CD4-positive, alpha-beta T cell treated with Interleukin-6 for 4 hours (primary cell): ENCODE measurements at regions not wholly inside any gene's neighbourhood (a gene's known extent, or its start where the extent isn't known, plus 50 kb on each side); places are given as distances from the start of the nearest gene placed in this dataset.

ENCODE experiments used
- DNase-seq: peaks from one replicate; pipeline ENCODE4 v3.0.0-alpha.2; 2020; ENCODE audit warnings: mixed read lengths

GRCh38 chr6:142500250-142500786, 198.5 kb downstream of the ADGRG6 start:
- DNase-seq: no peak

DNA sequence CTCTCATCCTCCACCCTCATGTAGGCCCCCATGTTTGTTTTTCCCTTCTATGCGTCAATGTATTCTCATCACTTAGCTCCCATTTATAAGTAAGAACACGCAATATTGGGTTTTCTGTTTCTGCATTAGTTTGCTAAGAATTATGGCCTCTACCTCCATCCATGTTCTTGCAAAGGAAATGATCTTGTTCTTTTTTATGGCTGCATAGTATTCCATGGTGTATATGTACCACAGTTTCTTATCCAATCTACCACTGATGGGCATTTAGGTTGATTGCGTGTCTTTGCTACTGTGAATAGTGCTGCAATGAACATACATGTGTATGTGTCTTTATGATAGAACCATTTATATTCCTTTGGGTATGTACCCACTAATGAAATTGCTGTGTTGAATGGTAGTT, 200.0 kb downstream of the ADGRG6 start:
- DNase-seq: no peak

GRCh38 chr6:142507065-142507464, 205.3 kb downstream of the ADGRG6 start:
- no peak for DNase-seq

DNA sequence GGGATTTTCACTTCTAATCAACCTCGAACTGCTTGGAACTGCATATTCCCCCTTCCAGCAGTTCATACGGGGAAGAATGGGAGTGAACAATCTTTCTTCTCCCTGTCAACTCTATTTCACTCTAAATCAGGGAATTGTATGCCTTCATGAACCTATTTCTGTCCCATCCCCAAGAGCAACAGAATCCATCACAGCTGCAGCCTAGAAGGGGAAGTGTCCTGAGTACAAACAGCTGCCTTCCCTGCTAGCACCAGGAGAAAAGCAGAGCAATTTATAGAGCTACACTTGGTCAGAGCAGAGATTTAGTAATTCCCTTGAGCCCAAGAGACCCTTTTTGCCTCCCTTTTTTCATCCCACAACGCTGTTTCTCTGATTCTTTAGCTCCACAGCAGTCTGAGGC, 208.4 kb downstream of the ADGRG6 start:
- no peak for DNase-seq

DNA sequence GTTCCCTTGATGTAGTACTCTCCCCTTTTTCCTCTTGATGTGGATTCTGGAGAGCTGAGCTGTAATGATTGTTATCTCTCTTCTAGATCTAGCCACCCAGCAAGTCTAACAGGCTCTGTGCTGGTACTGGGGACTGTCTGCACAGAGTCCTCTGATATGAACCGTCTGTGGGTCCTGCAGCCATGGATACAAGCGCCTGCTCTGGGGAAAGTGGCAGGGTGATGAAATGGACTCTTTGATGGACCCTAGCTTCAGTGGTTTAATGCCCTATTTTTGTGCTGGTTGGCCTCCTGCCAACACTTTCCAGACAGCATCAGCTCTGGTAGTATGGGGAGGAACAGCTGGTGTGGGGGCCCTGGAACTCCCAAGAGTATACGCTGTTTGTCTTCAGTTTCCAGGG, 216.3 kb downstream of the ADGRG6 start:
- no peak for DNase-seq

GRCh38 chr6:142518761-142519160, 217.0 kb downstream of the ADGRG6 start:
- no peak for DNase-seq

- no peak for DNase-seq
Observed at GRCh38 chr6:142521791-142522190, 220.0 kb downstream of the ADGRG6 start.

GRCh38 chr6:142523515-142524375, 221.9 kb downstream of the ADGRG6 start:
- DNase-seq: no peak

DNA sequence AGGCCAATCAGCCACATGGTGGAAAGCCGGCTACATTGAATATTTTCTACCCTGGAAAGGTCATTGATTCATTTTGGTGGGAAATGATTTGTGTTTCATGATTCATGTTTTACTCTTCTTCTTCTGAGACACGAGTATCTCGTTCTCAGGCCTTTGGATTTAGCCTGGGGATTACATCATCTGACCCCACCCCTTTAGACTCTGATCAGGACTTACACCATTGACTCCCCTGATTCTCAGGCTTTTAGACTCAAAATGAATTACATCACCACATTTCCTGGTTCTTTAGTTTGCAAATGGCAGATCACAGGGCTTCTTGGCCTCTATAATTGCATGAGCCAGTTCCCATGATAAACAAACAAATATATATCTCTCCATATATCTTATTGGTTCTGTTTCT, 228.8 kb downstream of the ADGRG6 start:
- no peak for DNase-seq

DNA sequence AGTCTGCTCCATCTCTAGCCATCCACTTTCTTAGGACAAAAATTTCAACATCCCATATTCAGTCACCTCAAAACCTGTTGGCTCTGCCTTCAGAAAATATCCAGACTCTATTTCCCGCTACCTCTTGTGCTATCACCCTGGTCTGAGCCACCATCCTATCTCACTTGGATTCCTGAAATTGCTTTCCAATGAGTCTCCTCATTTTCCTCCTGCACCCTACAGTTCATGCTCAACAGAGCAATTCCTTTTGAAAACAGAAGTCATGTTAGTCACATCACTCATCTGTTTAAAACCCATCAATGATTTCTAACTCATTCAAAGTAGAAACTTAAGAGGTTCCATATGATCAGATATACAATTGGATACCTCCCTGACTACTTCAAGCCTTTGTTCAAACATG, 229.9 kb downstream of the ADGRG6 start:
- DNase-seq: no peak

- no peak for DNase-seq
Observed at GRCh38 chr6:142534076-142534475, 232.3 kb downstream of the ADGRG6 start.

DNA sequence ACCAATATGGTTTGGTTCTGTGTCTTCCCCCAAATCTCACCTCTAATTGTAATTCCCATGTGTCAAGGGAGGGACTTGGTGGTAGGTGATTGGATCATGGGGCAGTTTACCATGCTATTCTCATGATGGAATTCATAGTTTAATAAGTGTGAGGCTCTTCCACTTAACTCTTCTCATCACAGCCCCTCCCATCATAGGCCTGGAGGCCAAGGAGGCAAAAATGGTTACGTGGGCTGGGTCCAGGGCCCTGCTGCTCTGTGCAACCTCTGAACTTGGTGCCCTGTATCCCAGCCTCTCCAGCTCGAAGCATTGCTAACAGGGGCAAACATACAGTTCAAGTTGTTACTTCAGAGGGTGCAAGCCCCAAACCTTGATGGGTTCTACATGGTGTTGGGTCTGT, 232.7 kb downstream of the ADGRG6 start:
- DNase-seq: no peak

DNA sequence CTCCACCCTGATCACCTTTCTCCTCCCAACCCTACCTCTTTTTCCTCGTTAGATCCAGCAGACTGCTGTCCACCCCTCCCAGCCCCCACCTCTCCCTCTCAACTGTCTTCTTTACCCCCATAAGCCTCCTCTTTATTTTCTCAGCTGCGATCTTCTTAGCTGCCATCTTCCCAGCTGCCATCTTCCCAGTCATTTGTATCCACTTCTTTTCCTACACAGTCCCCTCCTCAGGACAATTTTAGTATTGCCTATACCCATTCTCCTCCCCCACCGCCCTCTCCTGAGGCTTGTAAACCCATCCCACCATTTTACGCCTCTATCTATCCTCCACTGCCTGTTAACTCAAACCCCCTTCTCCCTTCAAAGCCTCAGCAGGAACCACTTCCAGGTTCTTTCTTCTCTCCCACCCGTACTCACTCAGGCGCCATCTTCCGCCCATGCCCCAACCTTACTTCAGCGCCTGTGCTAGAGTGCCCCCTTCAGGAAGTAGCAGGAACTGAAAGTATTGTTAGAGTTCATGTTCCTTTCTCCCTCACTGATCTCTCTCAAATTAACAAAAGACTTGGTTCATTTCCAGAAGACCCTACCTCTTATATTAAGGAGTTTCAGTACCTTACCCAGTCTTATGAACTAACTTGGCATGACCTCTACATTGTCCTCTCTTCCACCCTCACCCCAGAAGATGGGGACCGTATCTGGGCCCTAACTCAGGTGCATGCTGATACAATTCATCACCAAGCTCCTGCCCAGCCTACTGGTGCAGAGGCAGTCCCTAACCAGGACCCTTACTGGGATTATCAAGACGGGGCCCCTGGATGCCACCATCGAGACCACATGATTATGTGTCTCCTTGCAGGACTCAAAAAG, 236.0 kb downstream of the ADGRG6 start:
- no peak for DNase-seq

GRCh38 chr6:142542704-142543233, 241.0 kb downstream of the ADGRG6 start:
- DNase-seq: no peak

- DNase-seq: no peak
Observed at GRCh38 chr6:142543606-142544005, 241.8 kb downstream of the ADGRG6 start.

- DNase-seq: no peak
Observed at GRCh38 chr6:142544199-142544838, 242.5 kb downstream of the ADGRG6 start.

DNA sequence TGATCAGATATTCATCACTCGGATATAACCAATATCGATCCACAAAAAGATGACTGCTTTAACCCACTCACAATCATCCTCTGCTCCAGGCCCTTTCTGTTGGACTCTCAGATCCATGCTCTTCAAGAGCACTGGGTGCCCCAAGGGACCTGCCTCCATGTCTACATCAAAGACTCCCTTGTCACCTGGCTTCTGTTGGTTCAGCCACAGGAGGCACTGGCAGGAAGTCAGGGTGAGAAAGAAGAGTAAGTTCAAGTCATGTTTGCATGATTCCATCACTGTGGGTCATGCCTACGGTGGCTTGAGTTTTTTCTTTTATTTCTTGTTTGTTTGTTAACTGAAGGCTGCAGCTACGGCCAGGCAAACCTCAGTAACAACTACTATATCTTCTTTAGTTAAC, 243.3 kb downstream of the ADGRG6 start:
- DNase-seq: peak; percentile 27

DNA sequence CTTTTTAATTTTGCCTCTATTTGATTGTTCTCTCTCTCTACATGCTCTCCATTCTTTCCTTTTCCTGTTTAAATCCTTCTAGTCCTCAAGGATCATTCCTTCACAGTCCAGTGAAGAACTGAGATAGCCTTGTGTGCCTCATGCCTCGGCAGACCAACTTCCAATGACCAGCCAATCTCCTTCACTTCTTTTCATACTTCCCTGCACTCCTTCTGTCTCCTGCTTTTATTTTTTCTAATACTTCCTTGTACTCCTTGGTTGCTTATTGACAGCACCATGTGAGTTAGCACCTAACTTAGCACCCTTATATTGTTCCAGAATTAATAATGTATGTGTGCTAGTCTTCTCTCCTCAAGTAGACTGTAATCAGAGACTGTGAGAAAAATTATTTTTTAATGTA, 246.8 kb downstream of the ADGRG6 start:
- DNase-seq: no peak

- no peak for DNase-seq
Observed at GRCh38 chr6:142550310-142551063, 248.7 kb downstream of the ADGRG6 start.

DNA sequence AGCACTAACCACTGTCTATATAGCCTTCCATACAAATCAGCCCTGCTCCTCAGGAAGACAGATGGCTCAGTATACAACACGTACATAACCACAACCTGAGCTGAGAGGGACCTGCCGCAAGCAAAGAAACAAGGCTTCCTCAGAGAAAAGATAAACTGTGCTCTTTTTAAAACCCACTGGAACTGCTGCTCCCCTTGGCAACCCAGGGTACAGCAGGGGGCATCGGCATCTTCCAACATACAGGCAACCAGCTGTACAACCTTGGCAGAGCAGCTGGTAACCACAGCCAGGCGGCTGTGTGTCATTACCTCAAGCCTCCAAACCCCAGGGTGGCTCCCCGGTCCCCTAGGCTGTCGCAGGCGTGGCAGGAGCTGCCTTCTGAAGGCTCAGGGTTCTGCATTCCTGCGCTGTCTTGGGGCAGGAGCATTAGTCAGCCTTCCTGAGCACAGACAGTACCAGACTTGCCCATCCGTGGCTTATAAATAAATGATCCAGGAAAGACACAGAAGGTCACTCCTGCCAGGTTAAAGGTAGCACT, 249.5 kb downstream of the ADGRG6 start:
- DNase-seq: peak; percentile 68

- no peak for DNase-seq
Observed at GRCh38 chr6:142558786-142559185, 257.0 kb downstream of the ADGRG6 start.
